AML-193 (cell line): ENCODE measurements at regions not wholly inside any gene's neighbourhood (a gene's known extent, or its start where the extent isn't known, plus 50 kb on each side); places are given as distances from the start of the nearest gene placed in this dataset.
"Not testable (repeated sequence)": the region's sequence is repeated elsewhere in the genome, so short reads cannot be mapped to it uniquely, and the experiment has no call there.

Experiments
- DNase-seq, 2 experiments: peaks; one replicate each; lab custom pipeline; 2025; lab: John Stamatoyannopoulos, UW

GRCh38 chr11:80944758-80945157, 1503.9 kb upstream of the TENM4 start:
- no peak for DNase-seq

- no peak for DNase-seq
Observed at GRCh38 chr11:80943226-80943625, 1502.4 kb upstream of the TENM4 start.

GRCh38 chr11:80937842-80938241, 1497.0 kb upstream of the TENM4 start:
- no peak for DNase-seq

GRCh38 chr11:80930038-80930437, 1489.2 kb upstream of the TENM4 start:
- DNase-seq, result no peak

DNA sequence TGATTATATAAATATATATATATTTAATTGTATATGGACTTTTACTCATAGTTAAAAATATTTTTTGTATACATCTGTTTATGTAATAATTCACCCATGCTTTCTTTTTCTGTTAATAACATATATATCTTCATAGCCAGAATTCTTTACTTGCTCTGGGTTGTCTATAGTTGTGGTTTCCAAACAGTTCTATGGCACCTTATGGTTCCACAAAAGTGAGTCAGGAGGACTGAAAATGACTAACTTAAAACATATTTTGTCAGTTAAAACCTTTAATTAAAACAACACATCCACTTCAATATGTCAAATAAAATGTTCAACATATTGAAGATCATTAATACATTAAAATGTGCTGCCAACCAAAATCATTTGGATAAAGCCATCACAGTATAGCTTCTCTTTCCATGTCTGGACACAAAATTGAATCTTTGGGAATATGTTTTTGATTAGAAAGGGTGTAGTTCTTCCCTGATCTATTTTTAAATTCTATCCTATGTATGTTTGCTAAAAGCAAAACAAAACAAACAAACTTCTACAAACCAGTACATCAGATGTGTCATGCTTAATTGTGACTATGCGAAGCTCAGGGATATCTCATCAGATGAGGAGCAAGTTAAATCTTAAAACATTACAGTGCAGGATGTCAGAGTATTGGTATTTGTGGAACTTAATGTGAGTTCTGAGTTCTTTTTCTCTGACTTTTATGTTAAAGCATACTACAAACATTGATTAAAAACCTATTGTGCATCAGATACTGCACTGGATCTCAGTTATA, 1488.4 kb upstream of the TENM4 start:
- no peak for DNase-seq

DNA sequence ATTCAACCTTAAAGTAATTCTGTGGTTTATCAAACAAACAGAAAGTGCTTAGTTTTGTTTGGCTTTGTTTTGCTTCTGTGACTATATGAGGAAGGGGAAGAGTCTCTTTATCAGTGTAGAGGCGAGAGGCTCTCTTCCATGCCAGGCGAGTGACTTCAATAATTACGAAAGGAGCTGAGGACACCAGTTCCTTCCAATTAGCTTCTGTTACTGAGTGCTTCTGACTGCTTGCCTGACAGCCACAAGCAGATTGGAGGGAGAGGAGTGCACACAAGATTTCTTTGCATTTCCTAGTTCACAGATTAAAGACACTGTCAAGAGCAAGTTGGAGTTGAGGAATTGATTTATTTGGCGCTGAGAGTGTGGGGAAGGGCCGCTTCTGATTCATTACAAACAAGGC, 1484.5 kb upstream of the TENM4 start:
- no peak for DNase-seq

DNA sequence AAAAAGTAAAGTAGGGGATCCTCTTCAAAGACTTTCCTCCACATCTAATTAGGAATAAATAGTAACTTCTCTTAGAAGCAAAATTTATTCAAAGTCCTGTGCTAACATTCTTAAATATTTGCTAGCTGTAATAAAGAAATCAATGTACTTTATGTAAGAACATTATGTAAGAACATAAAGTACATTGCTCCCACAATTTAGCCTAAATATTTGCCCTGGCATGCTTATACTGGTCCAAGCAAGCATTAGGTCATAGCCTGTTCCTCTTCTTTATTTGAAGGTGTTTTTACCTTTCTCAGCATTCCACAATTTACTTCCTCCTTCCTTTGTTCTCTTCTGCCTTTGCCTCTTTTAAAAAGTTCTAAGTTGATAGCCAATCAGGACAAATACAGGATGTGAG, 1480.5 kb upstream of the TENM4 start:
- not testable (repeated sequence) for DNase-seq

- no peak for DNase-seq
Observed at GRCh38 chr11:80916173-80916798, 1475.5 kb upstream of the TENM4 start.

DNA sequence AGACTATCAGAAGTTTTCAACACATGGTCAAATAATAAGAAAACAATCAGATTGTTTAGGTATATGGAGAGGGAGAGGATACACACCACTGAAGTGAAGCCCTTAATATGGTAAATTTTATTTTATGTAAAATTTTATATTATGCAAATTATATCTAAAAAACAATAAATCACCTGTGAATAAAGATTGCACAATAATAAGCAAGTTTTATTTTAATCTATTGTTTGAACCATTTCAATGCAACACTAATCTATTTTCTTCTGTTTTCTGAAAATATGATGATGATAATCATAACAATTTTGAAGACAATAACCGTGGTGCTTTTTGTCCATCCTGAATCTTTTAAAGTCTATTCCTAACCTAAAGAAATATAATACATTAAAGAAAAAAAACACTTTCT, 1473.5 kb upstream of the TENM4 start:
- DNase-seq, result no peak

- DNase-seq, result no peak
Observed at GRCh38 chr11:80911666-80912065, 1470.8 kb upstream of the TENM4 start.

DNA sequence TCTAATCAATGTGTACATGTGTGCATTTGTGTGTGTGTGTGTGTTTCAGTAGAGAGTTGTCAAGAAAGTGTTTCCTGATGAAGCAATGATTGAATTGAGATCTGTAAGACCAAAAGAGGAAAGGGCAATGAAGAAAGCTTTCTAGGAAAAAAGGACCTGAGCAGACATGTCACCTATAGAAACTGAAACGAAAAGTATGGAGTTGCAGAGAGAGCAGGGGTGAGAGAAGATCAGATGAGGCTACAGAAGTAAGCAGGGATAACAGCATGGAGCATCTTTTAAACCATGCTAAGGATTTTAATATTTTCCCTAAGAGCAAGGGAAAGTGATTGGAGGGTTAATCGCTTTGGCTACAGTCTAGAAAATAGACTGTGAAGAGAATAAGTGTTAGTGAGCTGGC, 1459.4 kb upstream of the TENM4 start:
- no peak for DNase-seq

GRCh38 chr11:80899381-80899780, 1458.6 kb upstream of the TENM4 start:
- no peak for DNase-seq

- no peak for DNase-seq
Observed at GRCh38 chr11:80898910-80899309, 1458.1 kb upstream of the TENM4 start.

DNA sequence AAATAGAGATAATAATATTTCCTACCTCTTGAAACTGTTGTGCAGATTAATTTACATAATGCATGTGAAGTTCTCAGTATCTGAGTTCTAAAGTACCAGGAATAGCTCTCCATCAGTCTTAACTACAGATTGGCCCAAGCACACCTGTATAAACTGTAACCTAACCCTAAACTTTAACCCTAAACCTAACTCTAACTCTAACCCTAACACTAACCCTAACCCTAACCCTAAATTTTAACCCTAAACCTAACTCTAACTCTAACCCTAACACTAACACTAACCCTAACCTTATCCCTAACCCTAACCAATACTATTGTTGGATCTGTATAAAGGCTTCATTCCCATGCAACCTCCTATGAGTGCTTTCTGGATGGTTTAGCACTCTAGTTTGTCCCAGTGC, 1445.9 kb upstream of the TENM4 start:
- DNase-seq, result no peak

- DNase-seq, result no peak
Observed at GRCh38 chr11:80873310-80873999, 1432.6 kb upstream of the TENM4 start.

- DNase-seq, result no peak
Observed at GRCh38 chr11:80872116-80872728, 1431.4 kb upstream of the TENM4 start.

- no peak for DNase-seq
Observed at GRCh38 chr11:80868831-80869230, 1428.0 kb upstream of the TENM4 start.

DNA sequence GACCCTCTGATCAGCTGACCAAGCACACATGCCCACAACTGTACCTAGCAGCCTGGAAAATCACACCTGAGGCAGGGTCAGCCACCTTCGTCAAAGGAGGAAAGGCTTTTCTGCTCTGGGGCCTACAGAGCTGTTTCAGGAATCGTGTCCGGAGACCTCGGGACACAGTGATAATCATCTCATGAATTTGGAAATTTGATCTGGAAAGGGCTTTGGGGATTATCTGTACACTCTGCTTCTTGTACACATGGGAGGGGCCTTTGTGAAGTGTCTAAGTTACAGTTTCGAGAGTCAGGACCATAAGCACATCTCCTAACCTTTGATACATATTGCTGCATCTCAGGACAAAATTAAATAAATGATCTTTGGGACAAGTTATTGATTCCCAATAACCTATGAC, 1421.2 kb upstream of the TENM4 start:
- DNase-seq, result no peak

DNA sequence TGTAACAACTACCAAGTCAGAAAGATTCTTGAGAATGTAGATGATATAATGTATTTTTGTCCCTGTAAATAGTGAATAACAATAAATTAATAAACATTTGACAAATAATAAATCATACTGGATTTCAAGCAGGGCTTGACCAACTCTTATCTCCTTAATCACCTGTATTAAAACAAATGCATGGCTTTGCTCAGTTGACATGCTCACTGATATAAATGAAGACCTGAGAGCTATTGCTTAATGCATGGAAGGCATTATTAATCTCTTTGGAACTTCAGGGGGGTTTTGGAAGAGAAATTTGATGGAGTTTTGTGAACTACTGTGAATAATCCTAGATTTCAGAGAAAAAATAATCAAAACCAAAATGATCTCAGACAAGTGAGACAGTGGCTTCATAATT, 1420.4 kb upstream of the TENM4 start:
- no peak for DNase-seq

- no peak for DNase-seq
Observed at GRCh38 chr11:80860632-80861031, 1419.8 kb upstream of the TENM4 start.

GRCh38 chr11:80856066-80856465, 1415.2 kb upstream of the TENM4 start:
- DNase-seq, result no peak

DNA sequence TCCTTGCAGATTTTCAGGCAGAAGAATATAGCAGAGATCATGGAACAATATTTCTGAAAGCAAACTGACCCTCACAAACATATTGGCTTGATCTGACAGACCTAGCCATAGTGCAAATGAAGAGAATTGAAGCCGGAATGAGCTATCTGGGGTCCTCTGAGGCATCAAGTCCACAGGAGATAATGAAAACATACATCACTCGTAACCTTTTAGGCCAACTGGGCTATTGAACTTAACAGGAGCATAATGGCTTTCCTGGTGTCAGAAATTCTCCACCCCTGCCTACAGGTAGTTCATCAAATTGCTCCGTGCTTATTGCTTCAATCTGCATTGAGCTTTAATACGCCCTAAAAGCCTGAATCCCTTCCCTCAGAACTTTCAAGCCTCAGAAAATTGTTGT, 1414.6 kb upstream of the TENM4 start:
- DNase-seq, result no peak

DNA sequence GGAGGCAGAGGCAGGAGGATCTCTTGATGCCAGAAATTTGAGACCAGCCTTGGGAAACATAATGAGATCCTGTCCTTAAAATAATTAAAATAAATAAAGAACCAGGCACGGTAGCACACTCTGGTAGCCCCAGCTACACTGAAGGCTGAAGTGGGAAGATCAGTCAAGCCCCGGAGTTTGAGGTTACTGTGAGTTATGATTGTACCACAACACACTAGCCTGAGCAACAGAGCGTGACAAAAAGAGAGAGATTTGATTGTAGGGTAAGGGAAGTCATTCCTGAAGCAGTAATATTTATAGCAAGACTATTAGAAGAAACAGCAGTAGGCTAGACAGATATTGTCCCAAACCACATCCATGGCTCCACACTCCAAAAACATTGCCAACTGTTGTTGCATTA, 1408.4 kb upstream of the TENM4 start:
- no peak for DNase-seq
